CD4-positive, alpha-beta T cell (primary cell): ENCODE measurements at regions not wholly inside any gene's neighbourhood (a gene's known extent, or its start where the extent isn't known, plus 50 kb on each side); places are given as distances from the start of the nearest gene placed in this dataset.

Experiments
- ATAC-seq: fragments of 200-7000 bp; cut with Tn5 transposase; one replicate; pipeline ENCODE4 v1.10.0; 2022; ENCODE audit warnings: mild to moderate bottlenecking; ENCODE audit not compliant: poor library complexity
- CTCF ChIA-PET: fragments of 350-600 bp; sonication (Branson Sonifier 250); formaldehyde crosslinking; loops from one replicate; lab custom pipeline; 2021; ENCODE audit warnings: antibody characterized with exemption, inconsistent platforms; lab: Charles Lee
- POLR2A ChIA-PET: fragments of 350-600 bp; sonication (Branson Sonifier 250); formaldehyde crosslinking; loops from one replicate; lab custom pipeline; 2021; ENCODE audit warnings: antibody characterized with exemption, inconsistent platforms; lab: Charles Lee
- DNase-seq, 14 experiments: peaks; one replicate each; pipeline ENCODE4 v3.0.0-alpha.2; 2013 to 2020; ENCODE audit warnings: mixed read lengths in 2 of 14
- H3K27ac ChIP-seq, 2 donors: one replicate each; pipeline versions ENCODE4 v1.5.1 to v1.7.0; 2013; ENCODE audit warnings: low read length in 2 of 2, low read depth in 1 of 2, mild to moderate bottlenecking in 1 of 2
- H3K27me3 ChIP-seq, 2 experiments: 1 replicate in 1 of 2; 2 replicates in 1 of 2; pipeline versions ENCODE4 v1.6.1 to v1.7.0; 2013; ENCODE audit warnings: low read length in 2 of 2, control low read depth in 1 of 2, mild to moderate bottlenecking in 1 of 2, moderate library complexity in 1 of 2; ENCODE audit not compliant: insufficient read depth in 2 of 2, control insufficient read depth in 1 of 2
- H3K36me3 ChIP-seq: one replicate; pipeline ENCODE4 v1.6.1; 2013; ENCODE audit warnings: low read length, control low read depth; ENCODE audit not compliant: insufficient read depth
- H3K4me1 ChIP-seq: one replicate; pipeline ENCODE4 v1.6.1; 2013; ENCODE audit warnings: low read length, control low read depth; ENCODE audit not compliant: insufficient read depth
- H3K4me3 ChIP-seq: one replicate; pipeline ENCODE4 v1.5.1; 2013; ENCODE audit warnings: mild to moderate bottlenecking, low read length, moderate library complexity
- H3K9me3 ChIP-seq, 2 experiments: 1 replicate in 1 of 2; 2 replicates in 1 of 2; pipeline versions ENCODE4 v1.6.1 to v1.7.0; 2013; ENCODE audit warnings: low read length in 2 of 2, mild to moderate bottlenecking in 2 of 2, control low read depth in 1 of 2, moderate library complexity in 1 of 2; ENCODE audit not compliant: control insufficient read depth in 1 of 2, insufficient read depth in 1 of 2
- H3K27ac Mint-ChIP-seq: one replicate; pipeline ENCODE4 v1.8.0; 2020; ENCODE audit warnings: mixed read lengths
- H3K27me3 Mint-ChIP-seq: one replicate; pipeline ENCODE4 v1.8.0; 2021; ENCODE audit warnings: mixed read lengths
- H3K36me3 Mint-ChIP-seq: one replicate; pipeline ENCODE4 v1.8.0; 2021; ENCODE audit warnings: low read depth, mixed read lengths
- H3K4me1 Mint-ChIP-seq: one replicate; pipeline ENCODE4 v1.8.0; 2021; ENCODE audit warnings: low read depth, mixed read lengths
- H3K4me3 Mint-ChIP-seq: one replicate; pipeline ENCODE4 v1.8.0; 2020; ENCODE audit warnings: mild to moderate bottlenecking, mixed read lengths
- H3K9me3 Mint-ChIP-seq: one replicate; pipeline ENCODE4 v1.8.0; 2020; ENCODE audit warnings: mixed read lengths
- CTCF ChIP-seq: fragments of 200-600 bp; IDR thresholded peaks from one replicate; pipeline ENCODE4 v1.8.0; 2022; ENCODE audit warnings: antibody characterized with exemption, mild to moderate bottlenecking
- intact Hi-C, 2 experiments: fragments of 100-400 bp; cut with DNase I in 1 of 2; cut with micrococcal nuclease in 1 of 2; formaldehyde crosslinking; loops; one replicate each; pipeline versions ENCODE4 v1.15.1 to v1.9.0; 2023 to 2025; cut with DNase I, micrococcal nuclease

- Histone ChIP-seq H3K9me3 (no peaks in the 10 kb centered on the region), H3K36me3 (no peaks in the 10 kb centered on the region), H3K4me1 (no peaks in the 10 kb centered on the region), H3K4me3 (no peak overlapping the region), H3K27me3 (no peaks in the 10 kb centered on the region), H3K27ac (no peak overlapping the region)
- Mint-ChIP-seq H3K4me1 (peaks cover 6% of the 10 kb centered on the region), H3K4me3 (no peak overlapping the region), H3K9me3 (no peaks in the 10 kb centered on the region), H3K27me3 (no peaks in the 10 kb centered on the region), H3K27ac (no peak overlapping the region), H3K36me3 (no peaks in the 10 kb centered on the region)
- ChIA-PET CTCF (no interaction called here), POLR2A (interaction anchor here (1.0 kb wide), 1 partner anchor 51 kb away, joined by 3 read pairs; no protein-coding TSS in a partner anchor)
- DNase-seq (no peak), ATAC-seq (no peak)
- TF ChIP-seq CTCF: no peak
- intact Hi-C loops: no loop called here
Measured at GRCh38 chr1:185368313-185368855, 51.3 kb upstream of the IVNS1ABP start.

GRCh38 chr1:185367218-185367617 lies 50.2 kb upstream of the IVNS1ABP start:
- DNase-seq (no peak), ATAC-seq (no peak)
- intact Hi-C loops: no loop called here
- no peaks in the 10 kb centered on the region for H3K9me3 ChIP-seq
- H3K36me3 ChIP-seq: no peaks in the 10 kb centered on the region
- H3K27me3 ChIP-seq: no peaks in the 10 kb centered on the region
- no peak for TF ChIP-seq CTCF
- no peak overlapping the region for H3K27ac Mint-ChIP-seq
- no peaks in the 10 kb centered on the region for H3K36me3 Mint-ChIP-seq
- H3K4me3 Mint-ChIP-seq: no peak overlapping the region
- no peaks in the 10 kb centered on the region for H3K4me1 ChIP-seq
- H3K27ac ChIP-seq: no peak overlapping the region
- ChIA-PET POLR2A (interaction anchor here (1.0 kb wide), 1 partner anchor 50 kb away, joined by 3 read pairs; no protein-coding TSS in a partner anchor), CTCF (no interaction called here)
- no peaks in the 10 kb centered on the region for H3K4me1 Mint-ChIP-seq
- H3K4me3 ChIP-seq: no peak overlapping the region
- H3K9me3 Mint-ChIP-seq: peaks cover 1% of the 10 kb centered on the region
- H3K27me3 Mint-ChIP-seq: no peaks in the 10 kb centered on the region
